ENCODE measurements at regions not wholly inside any gene's neighbourhood (a gene's known extent, or its start where the extent isn't known, plus 50 kb on each side); places are given as distances from the start of the nearest gene placed in this dataset.

- H3K36me3 ChIP-seq (ENCODE audit: insufficient read depth), result peaks cover 3% of the 10 kb centered on the region; the same call in 1 of the 2 replicates
- no peak overlapping the region for H3K4me2 ChIP-seq
- H3K9me2 ChIP-seq (ENCODE audit: insufficient read depth), result 0 out of 2 replicates have a peak, but pooled peaks cover 6% of the 10 kb centered on the region
- peaks cover 10% of the 10 kb centered on the region; the same call in 2 of the 3 replicates for H3K36me3 Mint-ChIP-seq (ENCODE audit: low read depth)
- H3K4me1 Mint-ChIP-seq, result no peaks in the 10 kb centered on the region
- no peak overlapping the region for H3K4me3 Mint-ChIP-seq
- H4K20me1 ChIP-seq (replicated peaks; ENCODE audit: insufficient read depth), result no peaks in the 10 kb centered on the region
- TF ChIP-seq ZNF331 (CRISPR knock-in tag; IDR thresholded peaks at IDR 0.05; ENCODE audit: low read depth), result peak; percentile 72
- TF ChIP-seq, protein P1, sequence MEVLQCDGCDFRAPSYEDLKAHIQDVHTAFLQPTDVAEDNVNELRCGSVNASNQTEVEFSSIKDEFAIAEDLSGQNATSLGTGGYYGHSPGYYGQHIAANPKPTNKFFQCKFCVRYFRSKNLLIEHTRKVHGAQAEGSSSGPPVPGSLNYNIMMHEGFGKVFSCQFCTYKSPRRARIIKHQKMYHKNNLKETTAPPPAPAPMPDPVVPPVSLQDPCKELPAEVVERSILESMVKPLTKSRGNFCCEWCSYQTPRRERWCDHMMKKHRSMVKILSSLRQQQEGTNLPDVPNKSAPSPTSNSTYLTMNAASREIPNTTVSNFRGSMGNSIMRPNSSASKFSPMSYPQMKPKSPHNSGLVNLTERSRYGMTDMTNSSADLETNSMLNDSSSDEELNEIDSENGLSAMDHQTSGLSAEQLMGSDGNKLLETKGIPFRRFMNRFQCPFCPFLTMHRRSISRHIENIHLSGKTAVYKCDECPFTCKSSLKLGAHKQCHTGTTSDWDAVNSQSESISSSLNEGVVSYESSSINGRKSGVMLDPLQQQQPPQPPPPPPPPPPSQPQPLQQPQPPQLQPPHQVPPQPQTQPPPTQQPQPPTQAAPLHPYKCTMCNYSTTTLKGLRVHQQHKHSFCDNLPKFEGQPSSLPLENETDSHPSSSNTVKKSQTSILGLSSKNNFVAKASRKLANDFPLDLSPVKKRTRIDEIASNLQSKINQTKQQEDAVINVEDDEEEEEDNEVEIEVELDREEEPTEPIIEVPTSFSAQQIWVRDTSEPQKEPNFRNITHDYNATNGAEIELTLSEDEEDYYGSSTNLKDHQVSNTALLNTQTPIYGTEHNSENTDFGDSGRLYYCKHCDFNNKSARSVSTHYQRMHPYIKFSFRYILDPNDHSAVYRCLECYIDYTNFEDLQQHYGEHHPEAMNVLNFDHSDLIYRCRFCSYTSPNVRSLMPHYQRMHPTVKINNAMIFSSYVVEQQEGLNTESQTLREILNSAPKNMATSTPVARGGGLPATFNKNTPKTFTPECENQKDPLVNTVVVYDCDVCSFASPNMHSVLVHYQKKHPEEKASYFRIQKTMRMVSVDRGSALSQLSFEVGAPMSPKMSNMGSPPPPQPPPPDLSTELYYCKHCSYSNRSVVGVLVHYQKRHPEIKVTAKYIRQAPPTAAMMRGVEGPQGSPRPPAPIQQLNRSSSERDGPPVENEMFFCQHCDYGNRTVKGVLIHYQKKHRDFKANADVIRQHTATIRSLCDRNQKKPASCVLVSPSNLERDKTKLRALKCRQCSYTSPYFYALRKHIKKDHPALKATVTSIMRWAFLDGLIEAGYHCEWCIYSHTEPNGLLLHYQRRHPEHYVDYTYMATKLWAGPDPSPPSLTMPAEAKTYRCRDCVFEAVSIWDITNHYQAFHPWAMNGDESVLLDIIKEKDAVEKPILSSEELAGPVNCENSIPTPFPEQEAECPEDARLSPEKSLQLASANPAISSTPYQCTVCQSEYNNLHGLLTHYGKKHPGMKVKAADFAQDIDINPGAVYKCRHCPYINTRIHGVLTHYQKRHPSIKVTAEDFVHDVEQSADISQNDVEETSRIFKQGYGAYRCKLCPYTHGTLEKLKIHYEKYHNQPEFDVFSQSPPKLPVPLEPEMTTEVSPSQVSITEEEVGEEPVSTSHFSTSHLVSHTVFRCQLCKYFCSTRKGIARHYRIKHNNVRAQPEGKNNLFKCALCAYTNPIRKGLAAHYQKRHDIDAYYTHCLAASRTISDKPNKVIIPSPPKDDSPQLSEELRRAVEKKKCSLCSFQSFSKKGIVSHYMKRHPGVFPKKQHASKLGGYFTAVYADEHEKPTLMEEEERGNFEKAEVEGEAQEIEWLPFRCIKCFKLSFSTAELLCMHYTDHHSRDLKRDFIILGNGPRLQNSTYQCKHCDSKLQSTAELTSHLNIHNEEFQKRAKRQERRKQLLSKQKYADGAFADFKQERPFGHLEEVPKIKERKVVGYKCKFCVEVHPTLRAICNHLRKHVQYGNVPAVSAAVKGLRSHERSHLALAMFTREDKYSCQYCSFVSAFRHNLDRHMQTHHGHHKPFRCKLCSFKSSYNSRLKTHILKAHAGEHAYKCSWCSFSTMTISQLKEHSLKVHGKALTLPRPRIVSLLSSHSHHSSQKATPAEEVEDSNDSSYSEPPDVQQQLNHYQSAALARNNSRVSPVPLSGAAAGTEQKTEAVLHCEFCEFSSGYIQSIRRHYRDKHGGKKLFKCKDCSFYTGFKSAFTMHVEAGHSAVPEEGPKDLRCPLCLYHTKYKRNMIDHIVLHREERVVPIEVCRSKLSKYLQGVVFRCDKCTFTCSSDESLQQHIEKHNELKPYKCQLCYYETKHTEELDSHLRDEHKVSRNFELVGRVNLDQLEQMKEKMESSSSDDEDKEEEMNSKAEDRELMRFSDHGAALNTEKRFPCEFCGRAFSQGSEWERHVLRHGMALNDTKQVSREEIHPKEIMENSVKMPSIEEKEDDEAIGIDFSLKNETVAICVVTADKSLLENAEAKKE (CRISPR knock-in tag; IDR thresholded peaks at IDR 0.05), result no peak
- no peak overlapping the region for H3K4me3 ChIP-seq
- no peak for ATAC-seq
- peaks cover 25% of the 10 kb centered on the region for H3K9me3 Mint-ChIP-seq
- no peak overlapping the region for H3K27ac Mint-ChIP-seq
- no peaks in the 10 kb centered on the region for H3F3A ChIP-seq (replicated peaks; ENCODE audit: low read depth)
- H3K27me3 Mint-ChIP-seq (ENCODE audit: insufficient read depth, low read depth, poor library complexity), result peaks cover 6% of the 10 kb centered on the region
- no peak for DNase-seq (ENCODE audit: low spot score)
- H3K27me3 ChIP-seq (ENCODE audit: insufficient read depth), result no peaks in the 10 kb centered on the region
- H3K4me1 ChIP-seq (ENCODE audit: insufficient read depth), result no peaks in the 10 kb centered on the region
- H3K27ac ChIP-seq (ENCODE audit: low read depth), result no peak overlapping the region
- no peaks in the 10 kb centered on the region for H3K79me2 ChIP-seq (replicated peaks; ENCODE audit: insufficient read depth)
- H2AFZ ChIP-seq, result no peak overlapping the region
Measured at GRCh38 chr3:118597184-118597583, 437.5 kb downstream of the IGSF11 start.

- Mint-ChIP-seq H3K36me3 (ENCODE audit: low read depth) (peaks cover 4% of the 10 kb centered on the region; the same call in 2 of the 3 replicates), H3K4me3 (no peak overlapping the region), H3K27ac (no peak overlapping the region), H3K9me3 (peaks cover 37% of the 10 kb centered on the region), H3K4me1 (no peaks in the 10 kb centered on the region), H3K27me3 (ENCODE audit: insufficient read depth, low read depth, poor library complexity) (no peaks in the 10 kb centered on the region)
- 0 out of 2 replicates have a peak, but pooled peaks cover 10% of the 10 kb centered on the region for H3K9me2 ChIP-seq (ENCODE audit: insufficient read depth)
- no peak overlapping the region for H3K4me3 ChIP-seq
- no peaks in the 10 kb centered on the region for H3F3A ChIP-seq (replicated peaks; ENCODE audit: low read depth)
- no peak overlapping the region for H2AFZ ChIP-seq
- no peaks in the 10 kb centered on the region for H3K79me2 ChIP-seq (replicated peaks; ENCODE audit: insufficient read depth)
- no peaks in the 10 kb centered on the region for H3K4me1 ChIP-seq (ENCODE audit: insufficient read depth)
- no peak overlapping the region for H3K27ac ChIP-seq (ENCODE audit: low read depth)
- no peaks in the 10 kb centered on the region for H3K27me3 ChIP-seq (ENCODE audit: insufficient read depth)
- no peak overlapping the region for H3K4me2 ChIP-seq
- DNase-seq (ENCODE audit: low spot score) (no peak), ATAC-seq (no peak)
- no peaks in the 10 kb centered on the region for H3K36me3 ChIP-seq (ENCODE audit: insufficient read depth)
- H4K20me1 ChIP-seq (replicated peaks; ENCODE audit: insufficient read depth), result no peaks in the 10 kb centered on the region
- TF ChIP-seq EZH2phosphoT487 (IDR thresholded peaks at IDR 0.05; ENCODE audit: unreplicated experiment) (no peak), STAT1 (IDR thresholded peaks at IDR 0.05; ENCODE audit: unreplicated experiment) (no peak)
- TF ChIP-seq, protein P1 (CRISPR knock-in tag; IDR thresholded peaks at IDR 0.05), result no peak
Measured at GRCh38 chr3:118607915-118608820, 426.5 kb downstream of the IGSF11 start.

Data from GM23338 (cell line).